GM12874 (cell line): ENCODE measurements at regions not wholly inside any gene's neighbourhood (a gene's known extent, or its start where the extent isn't known, plus 50 kb on each side); places are given as distances from the start of the nearest gene placed in this dataset.

Experiments used
- TF ChIP-seq, protein P1 (sequence below): IDR thresholded peaks from 2 replicates; pipeline ENCODE4 v1.5.1; 2011; ENCODE audit warnings: low read depth, mild to moderate bottlenecking, control low read depth, low read length, moderate library complexity; ENCODE audit not compliant: insufficient read depth

DNA sequence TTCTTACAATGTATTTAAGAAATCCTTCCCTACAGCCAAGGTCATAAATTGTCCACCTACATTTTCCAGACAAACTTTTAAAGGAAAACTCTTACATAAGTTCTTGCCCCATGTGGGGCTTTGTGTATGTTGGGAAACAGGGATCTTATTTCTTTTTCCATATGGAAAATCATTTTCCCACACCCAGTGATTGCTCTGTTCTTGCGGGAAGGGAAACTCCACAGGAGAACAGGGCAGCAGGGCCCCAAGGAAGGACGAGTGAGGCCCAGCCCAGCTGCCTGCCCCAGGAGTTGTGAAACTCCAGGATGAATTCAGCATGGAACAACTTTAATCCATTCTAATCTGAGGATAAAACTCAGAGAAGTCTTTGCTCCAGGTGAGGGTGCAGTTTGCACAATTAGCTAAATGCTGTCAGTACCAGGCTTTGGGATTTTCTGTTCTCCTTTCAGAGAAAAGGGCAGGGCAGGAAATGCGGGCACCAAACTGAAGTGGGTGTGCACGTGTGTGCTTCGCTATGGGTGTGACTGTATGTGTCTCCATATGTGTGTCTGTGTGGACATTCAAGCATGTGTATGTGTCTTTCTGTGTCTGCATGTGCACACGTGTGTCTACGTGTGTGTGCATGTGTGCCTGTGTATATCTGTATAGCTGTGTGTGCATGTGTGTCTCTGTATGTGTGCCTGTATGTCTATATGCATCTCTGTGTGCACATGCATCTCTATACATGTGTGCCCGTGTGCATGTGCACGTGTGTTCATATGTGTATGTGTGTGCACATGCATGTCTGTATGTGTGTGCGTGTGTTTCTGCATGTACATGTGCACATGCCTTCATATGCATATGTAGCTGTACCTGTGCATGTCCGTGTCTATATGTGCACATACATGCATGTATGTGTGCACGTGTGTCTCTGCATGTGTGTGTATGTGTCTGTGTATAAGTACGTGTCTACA lies 102.0 kb upstream of the FAM20C start:
- TF ChIP-seq, protein P1, sequence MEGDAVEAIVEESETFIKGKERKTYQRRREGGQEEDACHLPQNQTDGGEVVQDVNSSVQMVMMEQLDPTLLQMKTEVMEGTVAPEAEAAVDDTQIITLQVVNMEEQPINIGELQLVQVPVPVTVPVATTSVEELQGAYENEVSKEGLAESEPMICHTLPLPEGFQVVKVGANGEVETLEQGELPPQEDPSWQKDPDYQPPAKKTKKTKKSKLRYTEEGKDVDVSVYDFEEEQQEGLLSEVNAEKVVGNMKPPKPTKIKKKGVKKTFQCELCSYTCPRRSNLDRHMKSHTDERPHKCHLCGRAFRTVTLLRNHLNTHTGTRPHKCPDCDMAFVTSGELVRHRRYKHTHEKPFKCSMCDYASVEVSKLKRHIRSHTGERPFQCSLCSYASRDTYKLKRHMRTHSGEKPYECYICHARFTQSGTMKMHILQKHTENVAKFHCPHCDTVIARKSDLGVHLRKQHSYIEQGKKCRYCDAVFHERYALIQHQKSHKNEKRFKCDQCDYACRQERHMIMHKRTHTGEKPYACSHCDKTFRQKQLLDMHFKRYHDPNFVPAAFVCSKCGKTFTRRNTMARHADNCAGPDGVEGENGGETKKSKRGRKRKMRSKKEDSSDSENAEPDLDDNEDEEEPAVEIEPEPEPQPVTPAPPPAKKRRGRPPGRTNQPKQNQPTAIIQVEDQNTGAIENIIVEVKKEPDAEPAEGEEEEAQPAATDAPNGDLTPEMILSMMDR = no peak

DNA sequence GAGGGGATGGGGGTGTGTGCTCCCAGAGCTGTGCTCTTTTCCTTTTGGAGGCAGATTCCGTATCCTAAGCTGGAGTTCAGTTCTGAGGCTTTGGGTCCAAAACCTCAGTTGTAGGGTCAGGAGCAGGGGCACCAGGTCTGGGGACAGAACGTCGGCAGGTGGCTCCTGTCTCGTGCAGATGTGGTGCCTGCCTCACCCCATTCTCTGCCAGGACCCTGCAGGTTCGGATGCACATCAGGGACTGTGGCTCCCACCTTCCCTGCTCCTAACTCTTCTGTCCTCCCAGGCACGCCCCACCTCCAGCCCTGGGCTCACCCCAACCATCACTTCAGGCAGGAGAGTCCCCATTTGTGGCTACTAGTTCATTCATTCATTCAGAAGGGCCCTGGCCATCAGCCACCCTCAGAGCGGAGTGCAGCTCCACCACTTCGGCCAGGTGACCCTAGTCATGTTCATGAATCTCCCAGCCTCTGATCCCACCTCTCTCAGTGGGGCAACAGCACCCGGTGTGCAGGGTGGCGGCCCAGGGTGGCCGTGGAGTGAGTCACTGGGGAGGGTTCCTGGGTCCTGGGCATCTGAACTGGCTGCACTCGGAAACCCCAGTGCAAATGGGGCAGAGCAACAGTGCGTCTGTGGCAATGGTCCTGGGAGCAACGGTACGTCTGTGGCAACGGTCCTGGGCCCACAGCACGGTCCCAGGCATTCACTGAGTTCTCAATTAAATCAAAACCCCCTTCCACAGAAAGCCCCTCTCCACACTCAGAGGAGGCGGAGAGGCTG lies 100.8 kb upstream of the FAM20C start:
- TF ChIP-seq, protein P1 = no peak

DNA sequence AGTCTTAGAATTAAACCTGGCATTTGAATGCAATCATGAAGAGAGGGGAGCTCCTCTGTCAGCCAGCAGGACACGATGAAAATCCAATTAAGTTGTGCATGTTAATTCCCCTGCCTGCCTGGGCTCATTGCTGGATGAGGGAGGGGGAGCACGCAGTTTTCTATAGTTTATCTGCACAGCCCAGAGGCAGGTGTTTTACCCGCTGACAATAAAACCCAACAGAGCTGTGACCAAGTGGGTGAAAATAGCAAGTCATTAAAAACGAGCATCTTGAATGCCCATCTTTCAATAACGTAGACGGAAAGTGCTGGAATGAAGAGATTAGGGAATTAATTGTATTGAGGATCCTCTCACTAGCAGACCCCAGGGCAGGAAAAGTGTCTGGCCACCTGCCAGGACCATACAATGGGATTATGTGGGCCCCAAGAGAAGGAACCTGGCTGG lies 100.1 kb upstream of the FAM20C start:
- TF ChIP-seq, protein P1 = no peak

DNA sequence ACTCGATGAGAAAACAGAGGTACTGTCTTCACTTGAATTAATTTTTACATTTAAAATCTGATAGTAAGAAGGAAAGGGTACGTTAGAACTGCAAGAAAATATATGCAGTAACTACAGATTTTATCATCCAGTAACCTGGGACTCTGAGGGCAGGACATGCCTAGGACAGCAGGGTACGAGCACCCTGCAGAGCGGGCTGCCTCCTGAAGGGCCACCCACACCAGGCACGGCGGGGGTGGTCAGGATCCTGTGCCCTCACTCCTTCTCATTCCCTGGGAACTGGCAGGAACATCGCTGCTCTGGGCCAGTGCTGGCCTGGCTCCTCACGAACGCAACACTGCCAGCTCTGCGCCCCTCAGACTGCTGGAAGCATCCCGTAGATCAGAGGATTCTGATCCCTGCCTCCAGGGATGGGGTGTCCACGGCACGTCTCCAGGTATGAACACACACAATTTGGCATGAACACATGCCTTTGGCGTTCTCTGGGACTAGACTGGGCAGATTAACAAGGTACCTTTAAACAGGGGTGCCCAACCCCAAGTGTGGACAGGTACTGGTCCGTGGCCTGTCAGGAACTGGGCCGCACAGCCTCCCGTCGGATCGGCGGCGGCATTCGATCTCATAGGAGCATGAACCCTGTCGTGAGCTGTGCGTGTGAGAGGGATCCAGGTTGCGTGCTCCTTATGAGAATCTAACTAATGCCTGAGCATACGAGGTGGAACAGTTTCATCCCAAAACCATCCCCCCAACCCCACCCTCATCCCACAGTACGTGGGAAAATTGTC lies 99.3 kb upstream of the FAM20C start:
- TF ChIP-seq, protein P1 = no peak

DNA sequence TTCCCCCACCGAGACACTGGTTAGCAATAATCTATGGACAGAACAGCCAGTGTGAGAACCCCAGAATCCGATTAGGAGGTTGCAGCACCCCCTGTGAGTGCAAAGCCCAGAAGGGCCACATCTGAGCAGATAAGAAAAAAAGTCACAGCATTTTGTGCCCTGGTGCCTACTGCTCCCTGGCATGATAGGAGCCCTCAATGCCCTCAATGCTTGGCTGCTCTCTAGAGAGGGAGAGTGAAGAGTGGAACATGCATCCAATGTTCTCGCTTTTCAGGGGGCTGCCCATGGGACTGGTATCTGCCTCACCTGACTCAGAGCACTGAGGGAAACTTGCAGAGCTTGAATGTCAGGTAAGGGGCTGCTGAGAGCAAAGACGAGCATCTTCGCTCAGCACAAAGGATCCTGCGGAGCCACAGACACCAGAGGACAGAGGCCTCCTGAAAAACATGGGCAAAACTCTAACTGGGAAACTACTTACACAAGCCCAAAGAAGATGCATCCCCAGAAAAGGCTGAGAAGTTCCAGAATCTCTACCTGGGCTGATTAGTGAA lies 98.0 kb upstream of the FAM20C start:
- TF ChIP-seq, protein P1 = no peak

DNA sequence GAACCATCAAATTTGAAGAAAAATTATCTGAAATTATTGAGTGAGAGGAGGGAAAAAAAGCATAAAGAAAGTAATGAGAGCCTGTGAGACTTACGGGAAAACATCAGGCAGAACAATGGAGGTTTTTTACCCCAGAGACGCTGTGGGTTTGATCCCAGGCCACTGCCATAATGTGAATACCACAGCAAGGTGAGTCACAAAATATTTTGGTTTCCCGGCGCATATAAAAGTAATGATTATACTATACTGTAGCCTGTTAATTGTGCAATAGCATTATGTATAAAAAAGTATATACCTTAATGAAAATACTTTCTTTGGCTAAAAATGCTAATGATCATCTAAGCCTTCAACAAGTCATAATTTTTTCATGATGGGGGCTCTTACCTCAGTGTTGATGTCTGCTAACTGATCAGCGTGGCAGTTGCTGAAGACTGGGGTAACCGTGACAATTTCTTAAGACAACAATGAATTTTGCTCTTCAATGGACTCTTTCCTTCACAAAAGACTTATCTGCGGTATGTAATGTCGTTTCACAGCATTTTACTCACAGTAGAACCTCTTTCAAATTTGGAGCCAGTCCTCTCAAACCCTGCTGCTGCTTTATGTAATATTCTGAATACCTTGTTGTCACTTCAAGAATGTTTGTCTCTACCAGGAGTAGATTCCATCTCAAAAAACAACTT lies 97.0 kb upstream of the FAM20C start:
- TF ChIP-seq, protein P1 = no peak
